B cell (primary cell): ENCODE measurements at regions not wholly inside any gene's neighbourhood (a gene's known extent, or its start where the extent isn't known, plus 50 kb on each side); places are given as distances from the start of the nearest gene placed in this dataset.

Experiments
- ATAC-seq: fragments of 200-7000 bp; cut with Tn5 transposase; one replicate; pipeline ENCODE4 v1.10.0; 2021; ENCODE audit warnings: low read depth, mild to moderate bottlenecking, moderate number of reproducible peaks, moderate library complexity
- CTCF ChIA-PET: fragments of 350-600 bp; sonication (Branson Sonifier 250); formaldehyde crosslinking; loops from one replicate; lab custom pipeline; 2021; ENCODE audit warnings: antibody characterized with exemption, inconsistent platforms; lab: Charles Lee
- POLR2A ChIA-PET: fragments of 350-600 bp; sonication (Branson Sonifier 250); formaldehyde crosslinking; loops from one replicate; lab custom pipeline; 2021; ENCODE audit warnings: antibody characterized with exemption; lab: Charles Lee
- DNase-seq: peaks from one replicate; pipeline ENCODE4 v3.0.0; 2013
- H2AFZ ChIP-seq: 2 replicates; pipeline ENCODE4 v1.6.1; 2012; ENCODE audit warnings: mild to moderate bottlenecking, low read depth, low read length; ENCODE audit not compliant: insufficient read depth, poor library complexity, severe bottlenecking
- H3K27ac ChIP-seq, 2 donors: 1 replicate in 1 of 2; 2 replicates in 1 of 2; pipeline ENCODE4 v1.5.1; 2012 to 2013; ENCODE audit warnings: low read length in 2 of 2, mild to moderate bottlenecking in 2 of 2, moderate library complexity in 1 of 2
- H3K27me3 ChIP-seq, 4 experiments: fragments of 200-600 bp in 1 of 4; sonication (generic) in 1 of 4; replicated peaks in 1 of 4; 1 replicate in 2 of 4; 2 replicates in 2 of 4; pipeline versions ENCODE4 v1.6.1 to v1.7.0; 2013 to 2016; ENCODE audit warnings: low read length in 3 of 4, mild to moderate bottlenecking in 2 of 4, mixed read lengths in 1 of 4, moderate library complexity in 1 of 4; ENCODE audit not compliant: insufficient read depth in 4 of 4, control insufficient read depth in 3 of 4; ENCODE audit errors: control extremely low read depth in 1 of 4
- H3K36me3 ChIP-seq, 2 experiments: replicated peaks in 1 of 2; 1 replicate in 1 of 2; 2 replicates in 1 of 2; pipeline versions ENCODE4 v1.6.1 to v1.7.1; 2013; ENCODE audit warnings: low read length in 1 of 2; ENCODE audit not compliant: insufficient read depth in 2 of 2, control insufficient read depth in 1 of 2; ENCODE audit errors: control extremely low read depth in 1 of 2, extremely low read depth in 1 of 2
- H3K4me1 ChIP-seq, 2 donors: fragments of 200-600 bp in 1 of 2; sonication (generic) in 1 of 2; 1 replicate in 1 of 2; 2 replicates in 1 of 2; pipeline versions ENCODE4 v1.5.1 to v1.6.1; 2013 to 2017; ENCODE audit warnings: low read length in 2 of 2; ENCODE audit not compliant: control insufficient read depth in 2 of 2, insufficient read depth in 2 of 2
- H3K4me2 ChIP-seq: replicated peaks from 2 replicates; pipeline ENCODE3; 2012; ENCODE audit warnings: mild to moderate bottlenecking, low read depth, low read length; ENCODE audit not compliant: poor library complexity, severe bottlenecking
- H3K4me3 ChIP-seq, 5 experiments: fragments of 200-600 bp in 1 of 5; sonication (generic) in 1 of 5; 1 replicate in 3 of 5; 2 replicates in 2 of 5; pipeline versions ENCODE4 v1.5.1 to v1.7.0; 2011 to 2016; ENCODE audit warnings: low read length in 4 of 5, mild to moderate bottlenecking in 4 of 5, low read depth in 2 of 5, control low read depth in 1 of 5, moderate library complexity in 1 of 5; ENCODE audit not compliant: insufficient read depth in 1 of 5; ENCODE audit errors: control extremely low read depth in 1 of 5, extremely low read depth in 1 of 5
- H3K79me2 ChIP-seq: fragments of 200-600 bp; sonication (generic); one replicate; pipeline ENCODE4 v1.6.0; 2016; ENCODE audit warnings: low read length; ENCODE audit not compliant: control insufficient read depth, insufficient read depth
- H3K9ac ChIP-seq: fragments of 200-600 bp; sonication (generic); 2 replicates; pipeline ENCODE4 v1.6.1; 2017; ENCODE audit warnings: mild to moderate bottlenecking, low read length, moderate library complexity
- H3K9me3 ChIP-seq, 3 donors: one replicate each; pipeline versions ENCODE4 v1.6.1 to v1.7.1; 2013; ENCODE audit warnings: low read length in 2 of 3; ENCODE audit not compliant: control insufficient read depth in 2 of 3, insufficient read depth in 1 of 3; ENCODE audit errors: control extremely low read depth in 1 of 3
- H4K20me1 ChIP-seq: 2 replicates; pipeline ENCODE4 v1.6.0; 2012; ENCODE audit warnings: mild to moderate bottlenecking, low read length; ENCODE audit not compliant: insufficient read depth, control insufficient read depth, poor library complexity, severe bottlenecking
- H3K27ac Mint-ChIP-seq: one replicate; pipeline ENCODE4 v1.8.0; 2021; ENCODE audit warnings: mixed read lengths
- H3K27me3 Mint-ChIP-seq: one replicate; pipeline ENCODE4 v1.8.0; 2021; ENCODE audit warnings: mixed read lengths
- H3K4me1 Mint-ChIP-seq: one replicate; pipeline ENCODE4 v1.8.0; 2021; ENCODE audit warnings: mixed read lengths
- H3K4me3 Mint-ChIP-seq: one replicate; pipeline ENCODE4 v1.8.0; 2021; ENCODE audit warnings: mixed read lengths
- H3K9me3 Mint-ChIP-seq: one replicate; pipeline ENCODE4 v1.8.0; 2022; ENCODE audit warnings: mixed read lengths; ENCODE audit not compliant: insufficient read depth
- CTCF ChIP-seq: fragments of 200-600 bp; IDR thresholded peaks from one replicate; pipeline ENCODE4 v1.8.0; 2022; ENCODE audit warnings: antibody characterized with exemption, mild to moderate bottlenecking
- EZH2 ChIP-seq: IDR thresholded peaks from 2 replicates; pipeline ENCODE4 v1.6.1; 2012; ENCODE audit warnings: borderline replicate concordance, low read depth, mild to moderate bottlenecking, moderate library complexity, low read length; ENCODE audit not compliant: insufficient read depth, poor library complexity, severe bottlenecking
- WGBS: methylation state at CpG from one replicate; pipeline ENCODE4 v1.1.5; 2013; ENCODE audit warnings: missing lambda C conversion rate; ENCODE audit not compliant: insufficient coverage; 5-methylcytosine and 5-hydroxymethylcytosine counted together
- intact Hi-C: fragments of 100-400 bp; cut with micrococcal nuclease; formaldehyde crosslinking; loops from one replicate; pipeline ENCODE4 v1.10.0; 2022

DNA sequence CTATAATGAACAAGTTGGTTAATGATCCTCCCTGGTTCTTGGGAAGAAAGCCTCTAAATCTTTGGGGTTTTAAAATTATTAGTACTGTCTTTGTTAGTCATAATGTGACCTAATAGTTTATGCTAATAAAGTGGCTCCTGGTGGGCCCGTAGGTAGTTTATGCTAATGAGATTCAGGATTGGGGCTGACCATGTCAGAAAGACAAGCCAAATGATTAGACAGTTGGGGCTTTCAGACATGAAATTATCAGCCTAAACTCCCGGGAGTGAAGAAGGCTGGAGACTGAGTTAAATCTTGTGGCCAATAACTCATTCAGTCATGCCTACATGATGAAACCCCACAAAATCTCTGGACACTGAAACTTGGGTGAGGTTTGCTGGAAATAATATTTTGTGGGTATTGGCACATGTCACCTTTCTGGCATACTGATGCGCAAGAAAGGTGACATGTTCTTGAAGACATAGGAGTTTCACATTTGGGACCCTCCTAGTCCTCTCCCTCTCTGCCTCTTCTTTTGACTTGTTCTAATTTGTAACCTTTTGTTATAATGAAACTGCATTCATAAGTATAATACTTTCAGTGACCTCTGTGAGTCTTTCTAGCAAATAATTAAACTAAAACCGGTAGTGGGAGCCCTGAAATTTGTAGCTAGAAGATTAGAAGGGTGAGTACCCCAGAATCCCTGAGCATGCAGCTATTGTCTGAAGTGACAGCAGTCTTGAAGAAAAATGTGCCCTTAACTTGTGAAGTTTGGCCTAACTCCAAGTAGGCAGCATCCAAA lies 196.8 kb upstream of the FSTL5 start:
- Histone ChIP-seq H4K20me1 (no peaks in the 10 kb centered on the region), H3K36me3 (no peaks in the 10 kb centered on the region), H2AFZ (no peak overlapping the region), H3K9ac (no peak overlapping the region), H3K27me3 (no peaks in the 10 kb centered on the region), H3K4me1 (no peaks in the 10 kb centered on the region), H3K4me2 (no peak overlapping the region), H3K4me3 (no peak overlapping the region), H3K9me3 (no peaks in the 10 kb centered on the region), H3K79me2 (no peaks in the 10 kb centered on the region), H3K27ac (no peak overlapping the region)
- ChIA-PET CTCF (no interaction called here), POLR2A (no interaction called here)
- DNase-seq, result no peak
- TF ChIP-seq EZH2 (no peak), CTCF (no peak)
- Mint-ChIP-seq H3K27ac (no peak overlapping the region), H3K4me3 (no peak overlapping the region), H3K9me3 (no peaks in the 10 kb centered on the region), H3K27me3 (no peaks in the 10 kb centered on the region), H3K4me1 (no peaks in the 10 kb centered on the region)
- 82% methylated on average over 3 of the region's 4 CpGs for WGBS
- no peak for ATAC-seq
- intact Hi-C loops, result no loop called here

GRCh38 chr4:162356181-162356580 lies 192.4 kb upstream of the FSTL5 start:
- H3K36me3 ChIP-seq, result no peaks in the 10 kb centered on the region
- H2AFZ ChIP-seq, result no peak overlapping the region
- H3K4me3 Mint-ChIP-seq, result no peak overlapping the region
- H3K27me3 ChIP-seq, result no peaks in the 10 kb centered on the region
- ATAC-seq (no peak), DNase-seq (no peak)
- no peaks in the 10 kb centered on the region for H3K4me1 ChIP-seq
- no peaks in the 10 kb centered on the region for H3K79me2 ChIP-seq
- H3K27me3 Mint-ChIP-seq, result no peaks in the 10 kb centered on the region
- 86% methylated on average over 1 of the region's 2 CpGs for WGBS
- no peak overlapping the region for H3K27ac ChIP-seq
- intact Hi-C loops, result no loop called here
- no peaks in the 10 kb centered on the region for H4K20me1 ChIP-seq
- POLR2A ChIA-PET, result no interaction called here
- H3K9me3 ChIP-seq, result no peaks in the 10 kb centered on the region
- H3K4me3 ChIP-seq, result no peak overlapping the region
- no peak overlapping the region for H3K4me2 ChIP-seq
- H3K9ac ChIP-seq, result no peak overlapping the region
- no peaks in the 10 kb centered on the region for H3K4me1 Mint-ChIP-seq
- CTCF ChIA-PET, result no interaction called here
- no peaks in the 10 kb centered on the region for H3K9me3 Mint-ChIP-seq
- H3K27ac Mint-ChIP-seq, result no peak overlapping the region
- TF ChIP-seq EZH2, result no peak
- no peak for TF ChIP-seq CTCF
